HG02623 (cell line): ENCODE measurements at regions not wholly inside any gene's neighbourhood (a gene's known extent, or its start where the extent isn't known, plus 50 kb on each side); places are given as distances from the start of the nearest gene placed in this dataset.

Experiments used
- ATAC-seq: cut with Tn5 transposase; IDR thresholded peaks from one replicate; pipeline ENCODE4 v1.9.1; 2021; ENCODE audit warnings: moderate library complexity; ENCODE audit not compliant: unreplicated experiment

DNA sequence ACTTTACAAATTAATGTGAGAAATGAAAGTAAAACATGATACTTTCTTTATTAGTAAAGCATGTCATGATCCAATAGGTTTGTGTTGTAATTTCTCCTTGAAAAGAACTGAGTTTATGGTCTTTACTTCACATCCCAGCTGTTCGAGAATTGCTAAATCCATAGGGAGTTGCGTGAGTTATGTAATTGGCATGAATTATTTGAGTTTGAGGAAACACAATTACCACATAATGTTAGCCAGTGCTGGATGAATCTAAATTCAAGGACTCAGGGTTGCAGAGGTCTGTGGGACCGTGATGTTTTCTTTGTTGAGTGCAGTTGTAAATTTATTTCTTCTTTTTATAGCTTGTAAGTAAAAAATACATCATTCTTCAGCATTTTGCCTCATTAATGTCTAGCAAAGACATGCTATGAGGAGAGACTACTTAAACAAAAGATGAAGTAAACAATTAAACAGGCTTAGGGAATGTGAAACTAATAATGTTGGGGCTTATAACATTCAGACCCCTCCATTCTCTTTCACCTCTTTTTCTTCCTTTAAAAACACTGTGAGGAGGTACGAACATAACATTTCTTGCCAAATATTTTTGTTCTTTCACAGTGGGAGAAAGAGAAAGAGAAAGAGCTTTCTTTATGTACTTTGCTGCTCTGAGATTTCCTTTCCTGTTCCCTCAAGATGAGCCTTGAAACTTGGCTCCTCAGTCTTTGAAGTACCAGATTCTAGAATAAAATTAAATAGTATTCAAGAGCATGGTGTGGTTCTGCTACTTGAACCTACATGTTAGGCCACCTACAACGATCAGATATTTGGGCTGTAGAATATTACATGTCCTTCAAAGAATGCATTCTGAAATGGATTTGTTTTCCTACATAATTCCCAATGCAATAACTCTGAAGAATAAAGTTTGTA is 159.6 kb upstream of the ANK2 start:
- no peak for ATAC-seq

DNA sequence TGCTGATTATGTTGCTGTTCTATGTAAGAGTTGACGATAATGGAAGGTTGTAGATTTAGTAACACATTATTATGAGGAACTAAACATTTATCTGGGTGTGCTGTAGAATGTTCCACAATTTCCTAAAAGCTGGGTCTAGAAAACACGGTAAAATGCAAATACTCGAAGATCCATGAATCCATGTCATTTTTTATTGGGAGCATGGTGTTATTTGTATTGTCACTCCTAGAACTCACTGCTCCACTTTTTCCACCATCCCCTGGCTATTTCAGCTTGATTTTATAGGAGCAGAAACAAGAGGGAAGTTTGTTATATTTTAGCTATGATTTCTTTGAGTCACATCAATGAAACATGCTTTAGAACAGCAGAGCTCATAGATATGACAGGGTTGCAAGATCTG is 155.0 kb upstream of the ANK2 start:
- no peak for ATAC-seq

DNA sequence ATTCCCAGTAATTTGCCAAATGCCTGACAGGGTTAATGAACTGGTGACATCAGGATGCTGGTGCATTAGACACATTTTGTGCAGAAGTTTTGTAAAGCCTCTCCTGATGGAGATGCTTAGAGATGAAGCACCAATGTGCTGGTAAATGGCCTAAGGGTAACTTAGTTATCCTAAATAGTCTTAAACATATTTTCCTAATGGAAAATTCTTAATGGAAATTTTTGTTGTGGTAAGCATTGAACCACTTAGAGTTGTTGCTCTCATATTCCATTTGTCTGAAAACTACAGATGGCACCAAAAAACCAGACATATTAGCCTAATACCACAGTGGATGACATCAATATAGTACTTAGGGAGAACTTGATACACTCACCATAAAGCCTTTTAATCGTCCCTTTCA is 154.5 kb upstream of the ANK2 start:
- no peak for ATAC-seq

DNA sequence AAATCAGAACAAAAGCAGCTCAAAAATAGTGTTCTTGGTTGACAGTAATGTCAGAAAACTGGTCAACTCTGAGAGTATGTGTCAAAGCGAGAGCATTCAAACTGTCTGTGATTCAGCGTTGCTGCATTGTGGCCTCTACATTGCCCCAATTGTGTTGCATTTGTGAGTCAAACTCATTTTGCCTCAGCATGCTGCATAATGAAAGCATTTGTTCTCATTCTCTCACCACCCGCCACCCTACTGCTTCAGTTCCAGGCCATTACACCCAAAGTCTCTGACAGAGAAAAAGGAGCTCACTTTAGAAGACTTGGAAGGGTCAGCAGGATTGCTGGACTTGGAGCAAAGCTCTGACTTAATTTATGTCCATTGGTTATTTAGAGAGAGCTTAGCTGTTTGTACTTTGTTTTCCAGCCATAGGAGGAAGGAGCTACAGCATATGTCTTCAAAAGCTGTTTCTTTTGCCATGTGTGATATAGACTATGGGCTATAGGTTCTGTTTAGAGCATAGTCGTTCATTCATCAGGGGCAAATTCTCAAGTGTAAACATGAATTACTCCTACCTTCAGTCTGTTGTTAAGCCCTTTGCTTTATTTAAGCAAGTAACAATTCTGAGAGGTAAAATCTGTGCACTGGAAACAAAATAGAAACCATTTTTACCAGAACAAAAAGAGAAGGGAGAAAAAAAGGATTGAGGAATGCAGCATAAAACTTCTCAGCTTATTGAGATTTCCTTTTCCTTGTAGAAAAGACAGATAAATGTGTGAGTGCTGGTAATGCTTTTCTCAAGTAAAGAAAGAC is 153.4 kb upstream of the ANK2 start:
- no peak for ATAC-seq

DNA sequence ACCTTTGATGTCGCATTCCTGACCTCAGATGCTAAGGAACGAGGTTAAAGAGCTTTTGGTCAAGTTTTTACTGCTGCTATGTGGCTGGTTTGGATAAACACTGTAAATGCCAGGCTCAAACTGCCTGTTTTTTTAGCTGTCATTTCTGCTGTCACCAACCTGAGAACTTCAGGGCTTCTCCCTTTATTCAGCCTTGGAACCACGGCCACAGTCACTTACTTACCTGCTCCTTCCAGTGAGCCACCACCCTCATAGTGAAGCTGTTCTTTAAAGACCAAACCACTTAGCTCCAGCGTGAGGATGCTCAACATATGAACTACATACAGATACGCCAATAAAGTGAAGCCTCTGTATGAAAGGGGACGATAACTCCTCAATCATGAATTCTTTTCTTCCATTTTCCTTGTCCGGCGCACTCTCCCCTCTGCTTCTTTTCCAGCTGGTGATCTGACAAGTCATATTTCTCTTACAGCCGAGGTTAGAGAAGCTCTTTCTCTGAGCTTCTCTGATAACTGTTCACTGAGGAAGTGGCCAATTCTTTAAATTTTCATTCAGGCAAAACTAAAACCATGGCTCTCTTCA is 152.8 kb upstream of the ANK2 start:
- ATAC-seq = no peak

DNA sequence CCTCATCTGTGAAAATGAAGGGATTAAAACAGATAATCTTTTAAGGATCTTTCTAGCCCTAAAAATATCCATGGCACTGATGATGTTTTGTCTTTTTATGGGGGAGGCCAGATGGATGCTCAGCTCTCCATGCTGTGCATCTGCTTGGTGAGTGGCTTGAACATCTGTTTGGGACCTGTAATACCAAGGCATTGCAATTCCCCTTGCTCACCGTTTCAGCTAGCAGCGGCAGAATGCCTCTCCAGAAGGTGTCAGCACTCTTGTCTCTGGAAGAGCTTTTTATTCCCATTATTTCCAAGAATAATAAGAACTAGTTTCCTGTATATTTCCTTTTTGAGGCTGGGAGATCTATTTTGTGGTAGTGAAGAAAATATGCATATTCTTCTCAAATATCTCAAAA is 151.9 kb upstream of the ANK2 start:
- no peak for ATAC-seq

DNA sequence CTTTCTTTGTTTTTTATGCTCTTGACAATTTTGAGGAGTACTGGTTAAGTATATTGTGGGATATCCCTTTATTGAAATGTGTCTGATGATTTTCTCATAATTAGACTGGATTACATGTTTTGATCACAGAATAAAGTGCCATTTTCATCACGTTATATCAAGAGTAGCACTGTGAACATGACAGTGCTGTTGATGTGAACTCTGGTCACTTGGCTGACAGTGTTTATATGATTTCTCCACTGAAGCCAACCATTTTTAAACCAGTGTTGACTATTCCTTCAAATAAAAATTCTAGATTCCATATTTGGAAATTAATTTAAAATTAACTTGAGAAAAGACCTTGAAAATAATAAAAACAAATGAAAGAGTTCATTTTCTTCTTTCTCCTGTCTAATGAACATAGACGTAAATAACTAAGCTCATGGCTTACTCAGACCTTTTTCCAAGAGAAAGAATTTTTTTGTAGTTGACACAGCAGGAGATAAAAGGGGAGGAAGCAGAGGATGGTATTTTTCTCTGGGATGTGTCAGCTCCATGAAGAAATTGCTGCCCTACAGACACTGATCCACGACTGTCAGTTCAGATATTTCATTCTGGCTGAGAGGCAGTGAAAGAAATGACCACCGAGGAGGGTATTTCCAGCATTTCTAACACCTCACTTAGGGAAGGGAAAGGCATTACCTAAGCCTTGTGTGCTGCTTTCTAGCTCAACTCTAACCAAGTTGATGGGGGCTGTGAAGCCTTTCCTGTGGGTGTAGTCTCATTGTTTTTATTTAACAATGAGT is 150.9 kb upstream of the ANK2 start:
- ATAC-seq = no peak

DNA sequence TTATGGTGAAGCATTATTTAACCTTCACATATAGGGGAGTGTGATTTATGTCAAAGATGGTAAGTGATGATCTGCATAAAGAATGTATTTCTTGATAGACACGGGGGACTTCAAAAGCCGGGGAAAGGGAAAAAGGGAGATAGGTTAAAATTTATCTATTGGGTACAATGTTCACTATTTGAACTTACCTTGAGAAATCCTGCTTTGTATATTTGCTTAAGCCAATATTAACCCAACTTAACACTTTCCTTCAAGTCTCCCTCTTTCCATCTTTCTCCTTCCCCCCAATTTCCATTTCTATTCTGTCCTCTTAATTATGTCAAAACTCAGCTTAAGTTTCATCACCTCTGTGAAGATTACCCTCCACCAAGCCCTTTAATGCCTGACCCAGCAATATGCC is 149.0 kb upstream of the ANK2 start:
- no peak for ATAC-seq

DNA sequence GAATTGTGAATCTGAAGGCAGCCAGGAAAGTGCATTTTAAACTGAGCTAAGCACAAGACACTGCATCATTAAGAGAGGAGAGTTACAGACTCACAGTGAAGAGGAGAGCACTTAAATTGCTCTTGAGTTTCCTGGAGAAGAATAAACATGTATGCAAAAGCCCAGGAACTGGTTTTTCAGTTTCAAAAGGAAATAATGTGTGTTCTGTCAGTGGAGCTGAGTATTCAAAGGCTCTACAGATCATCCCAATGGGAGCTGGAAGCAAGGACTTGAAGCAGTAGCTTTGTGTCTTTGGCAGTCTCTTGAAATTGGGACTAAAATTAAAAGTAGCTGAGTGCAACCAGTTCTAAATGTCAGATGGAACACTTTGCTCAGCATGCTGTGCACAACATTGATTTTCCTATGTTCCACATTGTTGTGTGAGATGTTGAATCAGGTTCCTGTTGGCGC is 147.5 kb upstream of the ANK2 start:
- no peak for ATAC-seq

DNA sequence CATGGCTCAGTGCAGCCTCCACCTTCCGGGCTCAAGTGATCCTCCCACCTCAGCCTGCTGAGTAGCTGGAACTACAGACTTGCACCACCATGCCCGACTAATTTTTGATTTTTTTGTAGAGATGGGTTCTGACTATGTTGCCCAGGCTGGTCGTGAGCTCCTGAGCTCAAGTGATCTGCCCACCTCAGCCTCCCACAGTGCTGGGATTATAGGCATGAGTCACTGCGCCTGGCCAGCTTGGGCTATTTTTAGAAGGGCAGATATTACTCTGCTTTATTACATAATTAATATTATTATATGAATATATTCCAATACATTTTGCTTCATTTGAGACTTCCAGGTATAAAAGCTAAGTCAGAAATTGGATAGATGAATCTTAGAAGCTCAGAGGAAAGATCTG is 143.7 kb upstream of the ANK2 start:
- no peak for ATAC-seq

DNA sequence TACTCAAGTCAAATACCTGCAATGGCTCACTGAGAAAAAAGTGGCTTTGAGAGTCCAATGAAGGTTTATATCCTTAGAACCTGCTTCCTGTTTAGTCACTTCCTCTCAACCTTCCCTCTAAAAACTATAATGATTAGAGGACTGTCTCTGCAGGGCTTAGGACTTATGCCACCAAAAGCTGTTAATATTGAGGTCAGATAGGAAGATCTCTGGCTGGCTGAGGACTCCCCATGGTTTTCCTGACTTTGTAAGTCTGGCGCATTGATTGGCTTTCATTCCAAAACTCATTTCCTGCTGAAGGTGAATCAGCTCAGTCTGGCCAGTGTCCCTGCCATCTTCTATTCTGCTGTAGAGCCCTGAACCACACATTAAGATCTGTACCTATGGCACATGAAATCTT is 140.9 kb upstream of the ANK2 start:
- ATAC-seq = no peak

DNA sequence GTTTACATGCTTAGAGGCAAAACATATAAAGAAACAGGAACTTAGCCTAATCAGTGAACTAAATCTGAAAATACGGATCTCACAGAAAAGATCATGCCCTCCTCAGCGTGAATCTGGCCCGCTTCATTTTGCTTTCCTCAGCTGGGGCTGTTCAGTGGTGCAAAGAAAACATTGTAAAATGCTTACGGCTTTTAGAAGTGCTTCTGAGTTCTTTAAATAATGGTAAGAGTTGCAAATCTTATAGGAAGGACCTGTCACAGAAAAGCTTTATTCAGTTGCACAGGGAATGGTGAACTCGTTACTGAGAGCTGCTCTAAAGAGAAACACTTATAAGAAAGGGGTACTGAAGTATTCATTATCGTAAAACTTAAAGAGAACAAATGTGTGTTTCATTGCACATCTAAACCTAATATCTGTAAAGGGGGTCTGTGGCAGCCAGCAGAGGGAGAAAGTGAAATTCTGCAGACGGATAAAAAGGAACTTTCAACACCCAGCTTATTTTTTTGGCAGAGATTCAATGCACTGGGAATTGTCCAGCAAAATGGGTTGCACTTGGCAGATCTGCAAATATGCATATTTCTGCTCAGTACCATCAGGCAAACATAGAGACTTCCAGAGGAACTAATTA is 139.2 kb upstream of the ANK2 start:
- ATAC-seq = no peak

DNA sequence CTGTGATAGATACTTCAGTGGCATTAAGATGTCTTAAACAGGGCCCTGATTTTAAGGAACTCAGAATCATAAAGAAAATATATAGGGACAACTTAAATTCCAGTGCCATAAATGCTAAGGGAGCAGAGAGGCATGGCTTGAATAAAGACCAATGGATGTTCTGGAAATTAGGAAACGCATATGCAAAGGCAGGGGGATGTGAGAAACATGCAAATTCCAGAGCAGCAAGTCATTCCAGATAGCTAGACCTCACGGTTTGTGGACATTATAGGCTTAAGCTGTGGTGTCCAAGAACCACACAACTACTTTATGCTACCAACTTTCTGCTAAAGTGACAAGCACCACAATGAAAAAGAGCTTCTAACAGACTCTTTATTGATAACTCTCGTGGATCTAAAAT is 132.6 kb upstream of the ANK2 start:
- ATAC-seq = no peak

DNA sequence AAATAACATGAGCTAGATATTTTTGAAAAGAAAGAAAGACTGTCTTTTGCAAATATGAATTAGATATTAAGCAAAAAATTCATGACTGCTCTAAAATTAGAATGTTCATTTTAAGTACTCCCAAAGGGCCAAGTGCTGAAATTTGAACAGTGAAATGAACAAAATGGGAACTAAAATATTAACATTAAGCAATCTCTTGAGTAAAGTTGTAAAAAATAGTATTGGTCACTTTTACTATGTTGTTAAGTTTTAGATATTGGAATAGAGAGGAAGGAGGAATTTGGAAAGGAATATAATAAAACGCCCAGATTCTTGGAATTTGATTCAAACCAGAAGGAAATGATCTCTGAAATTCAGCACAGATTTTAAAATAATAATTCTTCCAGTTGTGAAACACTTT is 125.9 kb upstream of the ANK2 start:
- no peak for ATAC-seq

DNA sequence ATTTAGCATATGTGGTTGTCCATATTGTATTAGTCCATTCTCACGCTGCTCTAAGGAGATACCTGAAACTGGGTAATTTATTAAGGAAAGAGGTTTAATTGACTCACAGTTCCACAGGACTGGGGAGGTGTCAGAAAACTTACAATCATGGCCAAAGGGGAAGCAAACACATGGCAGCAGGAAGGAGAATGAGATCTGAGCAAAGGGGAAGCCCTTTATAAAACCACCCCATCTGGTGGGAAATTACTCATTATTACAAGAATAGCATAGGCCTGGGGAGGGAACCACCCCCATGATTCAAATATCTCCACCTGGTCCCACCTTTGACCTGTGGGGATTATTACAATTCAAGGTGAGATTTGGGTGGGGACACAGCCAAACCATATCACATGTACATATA is 122.6 kb upstream of the ANK2 start:
- ATAC-seq = no peak

DNA sequence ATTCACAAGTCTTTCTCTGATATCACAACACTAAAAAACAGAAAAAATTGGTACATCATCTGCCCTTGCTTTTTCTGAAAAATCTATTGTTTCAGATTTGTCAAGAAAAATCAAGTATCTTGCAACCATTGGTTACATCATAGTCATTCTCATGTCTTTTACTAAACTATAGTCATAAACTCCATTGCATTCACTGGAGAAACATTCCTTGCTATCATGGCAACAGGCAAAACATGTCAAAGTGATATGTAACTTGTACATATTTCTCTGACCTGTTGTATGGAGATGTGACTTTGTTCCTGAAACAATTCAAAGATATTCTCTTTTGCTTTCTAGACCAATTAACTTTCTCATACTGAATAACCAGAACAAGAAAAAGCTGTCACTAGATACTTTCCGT is 121.9 kb upstream of the ANK2 start:
- ATAC-seq = no peak

DNA sequence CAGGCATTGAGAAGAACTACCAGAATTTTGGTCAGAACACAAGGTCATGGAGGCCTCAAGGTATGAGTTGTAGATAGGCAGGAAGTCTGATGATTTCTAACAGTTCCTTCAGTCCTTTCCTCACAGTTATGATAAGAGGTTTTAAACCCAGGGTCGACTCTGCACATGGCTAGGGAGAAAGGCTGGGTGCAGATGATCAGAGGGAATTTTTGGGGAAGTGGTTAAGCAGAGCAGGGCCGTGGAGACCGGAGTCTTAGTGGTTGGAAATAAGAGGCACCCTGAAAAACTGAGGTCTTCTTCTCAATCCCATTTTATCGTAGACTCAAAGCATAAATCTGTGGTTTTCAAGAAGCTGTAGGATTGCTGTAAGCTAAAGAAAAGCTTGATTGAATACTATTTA is 118.5 kb upstream of the ANK2 start:
- ATAC-seq = no peak

DNA sequence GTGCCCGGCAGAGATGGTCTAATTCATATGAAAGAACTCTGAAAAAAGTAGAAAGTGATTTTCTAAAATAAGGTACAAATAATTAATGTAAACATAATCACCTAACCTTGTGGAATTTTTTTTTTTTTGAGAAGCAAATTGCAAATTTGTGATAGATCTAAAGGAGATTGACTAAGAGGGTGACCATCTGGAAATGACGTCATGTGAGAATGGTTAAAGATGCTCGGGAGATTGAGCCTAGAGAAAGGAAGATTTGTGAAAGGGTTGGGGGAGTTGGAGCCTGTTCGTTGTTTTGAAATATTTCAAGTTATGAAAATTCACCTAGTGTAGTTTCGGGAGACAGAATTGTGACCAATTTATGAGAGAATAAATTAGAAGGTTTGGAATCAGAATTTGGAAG is 115.7 kb upstream of the ANK2 start:
- no peak for ATAC-seq

DNA sequence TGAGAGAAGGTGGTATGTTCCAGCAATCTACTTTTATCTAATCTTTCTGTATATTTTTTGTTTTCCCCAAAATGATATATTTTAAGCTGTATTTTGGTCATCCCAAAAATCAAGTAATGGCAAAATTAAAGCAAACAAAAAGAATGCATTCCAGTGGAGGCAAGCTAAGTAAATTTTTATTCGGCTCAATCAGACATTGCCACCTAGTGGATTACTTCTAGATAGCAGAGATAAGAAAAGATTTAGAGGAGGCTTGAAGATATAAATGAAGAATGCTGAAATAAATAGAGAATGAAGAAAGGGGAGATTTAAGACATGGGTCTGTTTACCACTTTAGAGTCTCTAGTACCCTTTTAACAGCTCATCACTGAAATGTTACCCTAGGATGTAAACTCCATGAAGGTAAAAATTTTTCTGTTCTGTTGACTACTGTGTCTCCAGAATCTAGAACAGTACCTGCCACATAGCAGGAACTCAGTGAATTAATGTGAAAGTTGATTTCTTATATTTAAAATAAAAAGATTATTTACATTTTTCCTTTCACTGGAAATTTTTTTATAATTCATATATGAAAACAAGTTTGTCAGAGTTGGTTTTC is 110.9 kb upstream of the ANK2 start:
- peak; percentile 60 for ATAC-seq

DNA sequence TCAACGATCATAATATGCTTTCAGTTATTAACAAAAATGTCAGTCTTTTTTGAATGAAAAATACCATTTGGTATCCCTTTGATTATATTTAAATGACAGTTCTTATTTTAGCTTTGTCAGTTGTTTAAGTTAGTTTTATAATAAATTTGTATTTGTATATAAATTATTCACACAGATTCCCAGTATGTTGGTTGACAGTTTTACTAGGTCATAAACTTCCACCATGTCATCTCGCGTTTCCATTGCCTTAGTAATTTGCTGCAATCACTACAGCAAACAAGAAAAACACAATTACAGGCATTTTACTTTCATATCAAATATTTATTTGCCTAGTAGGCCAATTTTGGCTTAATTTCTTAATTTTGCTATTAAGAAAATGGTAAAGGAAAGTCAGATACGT is 109.6 kb upstream of the ANK2 start:
- no peak for ATAC-seq
